GM23248 (cell line): ENCODE measurements at regions not wholly inside any gene's neighbourhood (a gene's known extent, or its start where the extent isn't known, plus 50 kb on each side); places are given as distances from the start of the nearest gene placed in this dataset.

Experiments
- EZH2 ChIP-seq: fragments of 200-600 bp; sonication (generic); IDR thresholded peaks from 2 replicates; pipeline ENCODE4 v1.6.1; 2018; ENCODE audit warnings: antibody characterized with exemption, mild to moderate bottlenecking; ENCODE audit not compliant: insufficient read depth, poor library complexity, severe bottlenecking
- EZH2phosphoT487 ChIP-seq: fragments of 200-600 bp; sonication (generic); IDR thresholded peaks from 2 replicates; pipeline ENCODE4 v1.6.1; 2018; ENCODE audit warnings: antibody characterized with exemption, moderate library complexity, mild to moderate bottlenecking, low read depth; ENCODE audit not compliant: insufficient read depth

- no peak for TF ChIP-seq EZH2phosphoT487
- TF ChIP-seq EZH2 = no peak
Measured at GRCh38 chr1:29485096-29485925, 249.0 kb downstream of the PTPRU start.
